Fibroblast of skin of left biceps (primary cell): ENCODE measurements at regions not wholly inside any gene's neighbourhood (a gene's known extent, or its start where the extent isn't known, plus 50 kb on each side); places are given as distances from the start of the nearest gene placed in this dataset.
A peak's percentile ranks its signal among the peaks of the same experiment; 100 is the strongest.

Experiments
- DNase-seq, 2 experiments: peaks; one replicate each; pipeline ENCODE4 v3.0.0-alpha.2; 2013; ENCODE audit warnings: low read depth in 2 of 2

DNA sequence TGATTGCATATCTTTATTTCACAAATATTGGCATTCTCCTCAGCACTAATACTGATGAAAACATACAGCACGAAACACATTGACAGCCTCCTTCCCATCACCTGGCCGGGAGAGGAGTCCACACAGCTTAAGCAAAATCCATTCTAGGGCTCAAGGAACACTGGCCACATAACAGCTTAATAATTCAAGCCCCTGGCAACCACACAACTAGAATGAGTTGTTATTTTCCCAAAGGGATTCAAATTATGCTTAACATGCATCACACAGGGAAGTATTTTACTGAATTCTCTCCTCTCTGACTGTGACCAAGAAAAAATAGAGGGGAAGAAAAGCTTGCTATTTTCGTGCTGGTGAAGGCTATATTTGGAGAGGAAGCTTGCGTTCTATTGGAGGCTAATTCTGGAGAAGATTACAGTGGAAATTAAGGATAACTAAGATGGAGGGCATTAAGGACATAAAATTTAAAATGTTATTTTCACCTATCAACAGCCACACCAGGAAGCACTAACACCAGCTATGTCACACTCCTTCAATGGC, 198.5 kb downstream of the ADGRG6 start:
- peak in 1 of 2 experiments; percentile 28 for DNase-seq

DNA sequence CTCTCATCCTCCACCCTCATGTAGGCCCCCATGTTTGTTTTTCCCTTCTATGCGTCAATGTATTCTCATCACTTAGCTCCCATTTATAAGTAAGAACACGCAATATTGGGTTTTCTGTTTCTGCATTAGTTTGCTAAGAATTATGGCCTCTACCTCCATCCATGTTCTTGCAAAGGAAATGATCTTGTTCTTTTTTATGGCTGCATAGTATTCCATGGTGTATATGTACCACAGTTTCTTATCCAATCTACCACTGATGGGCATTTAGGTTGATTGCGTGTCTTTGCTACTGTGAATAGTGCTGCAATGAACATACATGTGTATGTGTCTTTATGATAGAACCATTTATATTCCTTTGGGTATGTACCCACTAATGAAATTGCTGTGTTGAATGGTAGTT, 200.0 kb downstream of the ADGRG6 start:
- DNase-seq: no peak

DNA sequence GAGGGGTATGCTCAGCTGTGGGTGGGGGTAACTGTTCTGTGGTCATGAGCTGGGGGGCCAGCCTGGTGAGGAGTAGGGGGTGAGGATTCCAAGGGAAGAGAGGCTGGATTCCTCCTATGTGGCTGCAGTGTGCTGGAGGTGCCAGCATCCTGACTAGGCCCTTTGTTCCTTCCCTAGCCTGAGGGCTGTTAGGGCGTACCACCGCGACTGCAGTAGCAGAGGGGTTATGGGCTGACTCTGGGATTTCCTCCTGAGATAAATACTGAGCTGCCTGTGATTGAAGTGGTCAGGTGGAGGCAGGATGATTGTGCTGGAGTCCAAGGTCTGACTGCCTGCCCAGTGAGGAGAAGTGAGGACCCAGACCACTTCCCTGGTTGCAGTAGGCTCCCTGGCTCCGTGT, 205.3 kb downstream of the ADGRG6 start:
- no peak for DNase-seq

GRCh38 chr6:142510211-142510610, 208.4 kb downstream of the ADGRG6 start:
- DNase-seq: no peak

DNA sequence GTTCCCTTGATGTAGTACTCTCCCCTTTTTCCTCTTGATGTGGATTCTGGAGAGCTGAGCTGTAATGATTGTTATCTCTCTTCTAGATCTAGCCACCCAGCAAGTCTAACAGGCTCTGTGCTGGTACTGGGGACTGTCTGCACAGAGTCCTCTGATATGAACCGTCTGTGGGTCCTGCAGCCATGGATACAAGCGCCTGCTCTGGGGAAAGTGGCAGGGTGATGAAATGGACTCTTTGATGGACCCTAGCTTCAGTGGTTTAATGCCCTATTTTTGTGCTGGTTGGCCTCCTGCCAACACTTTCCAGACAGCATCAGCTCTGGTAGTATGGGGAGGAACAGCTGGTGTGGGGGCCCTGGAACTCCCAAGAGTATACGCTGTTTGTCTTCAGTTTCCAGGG, 216.3 kb downstream of the ADGRG6 start:
- DNase-seq: no peak

DNA sequence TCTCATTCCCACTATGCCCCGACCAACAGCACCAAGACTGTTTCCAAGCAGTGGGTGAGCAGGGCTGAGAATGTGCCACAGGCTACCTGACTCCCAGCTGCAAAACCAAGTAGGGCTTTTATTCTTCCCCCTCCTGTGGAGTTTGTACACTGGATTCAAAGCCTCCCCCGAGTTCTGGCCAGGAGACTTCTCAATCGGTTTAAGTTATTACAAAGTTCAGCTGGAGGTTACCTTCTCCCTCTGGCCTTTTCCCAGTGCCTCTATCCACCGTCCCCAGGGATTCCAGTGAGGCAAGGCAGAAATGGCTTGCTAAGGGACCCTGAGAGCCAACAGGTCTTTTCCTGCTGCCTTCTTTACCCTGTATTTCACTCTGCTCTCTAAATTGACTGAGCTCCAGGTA, 217.0 kb downstream of the ADGRG6 start:
- DNase-seq: no peak

DNA sequence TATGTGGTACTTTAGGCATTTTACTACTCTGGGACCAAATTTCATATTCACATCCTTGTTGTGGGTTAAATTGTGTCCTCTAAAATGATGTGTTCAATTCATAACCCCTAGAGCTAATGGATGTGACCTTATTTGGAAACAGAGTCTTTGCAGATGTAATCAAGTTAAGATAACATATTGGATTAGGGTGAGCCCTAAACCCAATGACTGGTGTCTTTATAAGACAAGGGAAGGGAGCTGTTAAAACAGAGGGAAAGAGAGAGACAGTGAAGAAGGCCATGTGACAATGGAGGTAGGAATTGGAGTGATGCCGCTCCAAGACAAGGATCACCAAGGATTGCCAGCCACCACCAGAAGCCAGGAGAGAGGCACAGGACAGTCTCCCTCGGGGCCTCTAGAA, 220.0 kb downstream of the ADGRG6 start:
- no peak for DNase-seq

DNA sequence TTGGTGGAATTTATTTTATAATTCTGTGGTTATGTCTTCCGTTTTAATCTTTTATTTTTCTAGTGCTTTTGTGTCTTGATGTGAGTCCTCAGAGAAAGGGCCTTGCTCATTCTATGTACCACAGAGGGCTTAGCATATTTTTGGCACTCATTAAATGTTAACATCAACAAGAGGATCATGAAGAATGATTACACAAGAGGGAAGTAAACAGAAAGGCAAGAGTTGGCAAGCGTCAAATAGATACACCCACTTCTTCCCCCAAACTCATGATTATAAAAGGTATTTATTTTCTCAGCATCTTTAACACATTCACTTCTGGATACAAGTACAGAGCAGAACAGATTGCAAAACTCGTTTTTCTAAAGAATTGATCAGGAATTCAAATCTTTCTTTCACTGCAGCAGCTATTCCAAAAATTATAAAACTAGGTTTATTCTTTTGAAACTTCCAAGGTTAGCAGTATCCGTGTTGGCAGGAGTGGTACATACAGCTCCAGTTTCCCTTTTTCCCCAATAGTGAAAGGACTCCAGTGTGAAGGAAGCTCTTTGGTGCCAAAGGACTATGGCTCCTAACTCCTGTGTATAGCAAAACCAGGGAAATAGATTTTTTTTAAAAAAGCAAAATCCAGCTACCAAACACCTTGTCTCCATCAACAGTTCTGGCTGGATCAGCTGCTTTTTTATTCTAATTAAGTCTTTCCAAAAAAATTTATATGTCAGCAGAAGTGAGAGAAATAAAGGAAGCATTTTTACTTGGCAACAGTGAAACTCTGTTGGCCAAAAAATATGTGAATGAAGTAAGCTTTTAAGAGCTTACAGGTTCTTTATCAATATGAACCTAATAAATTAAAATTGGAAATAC, 221.9 kb downstream of the ADGRG6 start:
- DNase-seq: no peak

- DNase-seq: no peak
These were observed 228.8 kb downstream of the ADGRG6 start for GRCh38 chr6:142530566-142530965.

GRCh38 chr6:142531727-142532126, 229.9 kb downstream of the ADGRG6 start:
- DNase-seq: no peak

DNA sequence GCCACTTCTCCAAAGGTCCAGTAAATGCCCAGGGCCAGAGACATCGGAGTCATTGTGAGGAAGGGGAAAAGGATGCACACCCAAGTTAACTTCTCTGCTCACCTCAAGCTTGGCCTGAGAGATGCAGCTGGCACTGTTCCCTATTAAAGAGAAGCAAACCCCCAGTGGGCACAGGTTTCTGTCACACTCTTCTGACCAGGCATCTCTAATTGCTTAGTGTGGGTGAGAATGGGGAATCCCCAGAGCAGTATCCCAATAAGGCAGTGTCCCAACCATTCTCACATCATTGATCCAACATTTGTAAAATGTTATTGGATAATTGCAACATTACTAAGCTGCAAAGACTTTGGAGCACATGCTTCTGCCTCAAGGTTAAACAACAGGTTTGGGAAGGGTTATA, 232.3 kb downstream of the ADGRG6 start:
- no peak for DNase-seq

DNA sequence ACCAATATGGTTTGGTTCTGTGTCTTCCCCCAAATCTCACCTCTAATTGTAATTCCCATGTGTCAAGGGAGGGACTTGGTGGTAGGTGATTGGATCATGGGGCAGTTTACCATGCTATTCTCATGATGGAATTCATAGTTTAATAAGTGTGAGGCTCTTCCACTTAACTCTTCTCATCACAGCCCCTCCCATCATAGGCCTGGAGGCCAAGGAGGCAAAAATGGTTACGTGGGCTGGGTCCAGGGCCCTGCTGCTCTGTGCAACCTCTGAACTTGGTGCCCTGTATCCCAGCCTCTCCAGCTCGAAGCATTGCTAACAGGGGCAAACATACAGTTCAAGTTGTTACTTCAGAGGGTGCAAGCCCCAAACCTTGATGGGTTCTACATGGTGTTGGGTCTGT, 232.7 kb downstream of the ADGRG6 start:
- no peak for DNase-seq

- DNase-seq: no peak
These were observed 236.0 kb downstream of the ADGRG6 start for GRCh38 chr6:142537612-142538478.

GRCh38 chr6:142542704-142543233, 241.0 kb downstream of the ADGRG6 start:
- peak; percentile 9 to 13 for DNase-seq

- DNase-seq: no peak
These were observed 241.8 kb downstream of the ADGRG6 start for GRCh38 chr6:142543606-142544005.

GRCh38 chr6:142544199-142544838, 242.5 kb downstream of the ADGRG6 start:
- DNase-seq: no peak

DNA sequence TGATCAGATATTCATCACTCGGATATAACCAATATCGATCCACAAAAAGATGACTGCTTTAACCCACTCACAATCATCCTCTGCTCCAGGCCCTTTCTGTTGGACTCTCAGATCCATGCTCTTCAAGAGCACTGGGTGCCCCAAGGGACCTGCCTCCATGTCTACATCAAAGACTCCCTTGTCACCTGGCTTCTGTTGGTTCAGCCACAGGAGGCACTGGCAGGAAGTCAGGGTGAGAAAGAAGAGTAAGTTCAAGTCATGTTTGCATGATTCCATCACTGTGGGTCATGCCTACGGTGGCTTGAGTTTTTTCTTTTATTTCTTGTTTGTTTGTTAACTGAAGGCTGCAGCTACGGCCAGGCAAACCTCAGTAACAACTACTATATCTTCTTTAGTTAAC, 243.3 kb downstream of the ADGRG6 start:
- no peak for DNase-seq

GRCh38 chr6:142548566-142548965, 246.8 kb downstream of the ADGRG6 start:
- no peak for DNase-seq

- DNase-seq: no peak
These were observed 248.7 kb downstream of the ADGRG6 start for GRCh38 chr6:142550310-142551063.

DNA sequence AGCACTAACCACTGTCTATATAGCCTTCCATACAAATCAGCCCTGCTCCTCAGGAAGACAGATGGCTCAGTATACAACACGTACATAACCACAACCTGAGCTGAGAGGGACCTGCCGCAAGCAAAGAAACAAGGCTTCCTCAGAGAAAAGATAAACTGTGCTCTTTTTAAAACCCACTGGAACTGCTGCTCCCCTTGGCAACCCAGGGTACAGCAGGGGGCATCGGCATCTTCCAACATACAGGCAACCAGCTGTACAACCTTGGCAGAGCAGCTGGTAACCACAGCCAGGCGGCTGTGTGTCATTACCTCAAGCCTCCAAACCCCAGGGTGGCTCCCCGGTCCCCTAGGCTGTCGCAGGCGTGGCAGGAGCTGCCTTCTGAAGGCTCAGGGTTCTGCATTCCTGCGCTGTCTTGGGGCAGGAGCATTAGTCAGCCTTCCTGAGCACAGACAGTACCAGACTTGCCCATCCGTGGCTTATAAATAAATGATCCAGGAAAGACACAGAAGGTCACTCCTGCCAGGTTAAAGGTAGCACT, 249.5 kb downstream of the ADGRG6 start:
- DNase-seq: no peak

GRCh38 chr6:142558786-142559185, 257.0 kb downstream of the ADGRG6 start:
- DNase-seq: no peak
